ENCODE measurements at regions not wholly inside any gene's neighbourhood (a gene's known extent, or its start where the extent isn't known, plus 50 kb on each side); places are given as distances from the start of the nearest gene placed in this dataset.

GRCh38 chr12:18898470-18898869 is 160.6 kb downstream of the CAPZA3 start:
- no TSS peak for BruUV-seq (replicated peaks)

GRCh38 chr12:18899162-18899561 is 161.2 kb downstream of the CAPZA3 start:
- Histone ChIP-seq H3K36me3 (ENCODE audit: low read depth, low read length) (no peaks in the 10 kb centered on the region), H3K4me3 (ENCODE audit: low read length) (no peak overlapping the region), H3K4me1 (ENCODE audit: insufficient read depth, low read length) (no peaks in the 10 kb centered on the region), H3K9ac (ENCODE audit: low read length) (no peak overlapping the region), H3K79me2 (ENCODE audit: low read length) (no peaks in the 10 kb centered on the region), H3F3A (ENCODE audit: low read length, unreplicated experiment) (no peaks in the 10 kb centered on the region), H4K20me1 (ENCODE audit: low read length) (no peaks in the 10 kb centered on the region), H3K4me2 (ENCODE audit: low read length) (no peak overlapping the region), H3K27me3 (ENCODE audit: low read length) (no peaks in the 10 kb centered on the region), H2AFZ (ENCODE audit: low read length) (no peak overlapping the region), H3K27ac (ENCODE audit: low read length) (no peak overlapping the region), H3K9me2 (replicated peaks; ENCODE audit: low read length) (no peaks in the 10 kb centered on the region), H3K9me3 (ENCODE audit: low read length) (no peaks in the 10 kb centered on the region)
- ChIA-PET POLR2A (ENCODE audit: unreplicated experiment) (no interaction called here), CTCF (no interaction called here)
- ATAC-seq (no peak), DNase-seq (no peak)
- intact Hi-C loops (cut with micrococcal nuclease), result no loop called here
- TF ChIP-seq, protein P1, sequence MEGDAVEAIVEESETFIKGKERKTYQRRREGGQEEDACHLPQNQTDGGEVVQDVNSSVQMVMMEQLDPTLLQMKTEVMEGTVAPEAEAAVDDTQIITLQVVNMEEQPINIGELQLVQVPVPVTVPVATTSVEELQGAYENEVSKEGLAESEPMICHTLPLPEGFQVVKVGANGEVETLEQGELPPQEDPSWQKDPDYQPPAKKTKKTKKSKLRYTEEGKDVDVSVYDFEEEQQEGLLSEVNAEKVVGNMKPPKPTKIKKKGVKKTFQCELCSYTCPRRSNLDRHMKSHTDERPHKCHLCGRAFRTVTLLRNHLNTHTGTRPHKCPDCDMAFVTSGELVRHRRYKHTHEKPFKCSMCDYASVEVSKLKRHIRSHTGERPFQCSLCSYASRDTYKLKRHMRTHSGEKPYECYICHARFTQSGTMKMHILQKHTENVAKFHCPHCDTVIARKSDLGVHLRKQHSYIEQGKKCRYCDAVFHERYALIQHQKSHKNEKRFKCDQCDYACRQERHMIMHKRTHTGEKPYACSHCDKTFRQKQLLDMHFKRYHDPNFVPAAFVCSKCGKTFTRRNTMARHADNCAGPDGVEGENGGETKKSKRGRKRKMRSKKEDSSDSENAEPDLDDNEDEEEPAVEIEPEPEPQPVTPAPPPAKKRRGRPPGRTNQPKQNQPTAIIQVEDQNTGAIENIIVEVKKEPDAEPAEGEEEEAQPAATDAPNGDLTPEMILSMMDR (conservative IDR thresholded peaks at IDR 0.05; ENCODE audit: low read depth, low read length), result no peak
- TF ChIP-seq EZH2phosphoT487 (IDR thresholded peaks at IDR 0.05; ENCODE audit: borderline replicate concordance, low read length) (no peak), EZH2 (IDR thresholded peaks at IDR 0.05; ENCODE audit: low read length, unreplicated experiment) (no peak)
- no TSS peak for BruUV-seq (replicated peaks)

More at GRCh38 chr12:18898470-18898869, 160.6 kb downstream of the CAPZA3 start:
- CTCF ChIA-PET, result no interaction called here
- TF ChIP-seq EZH2phosphoT487 (IDR thresholded peaks at IDR 0.05; ENCODE audit: borderline replicate concordance, low read length) (no peak), EZH2 (IDR thresholded peaks at IDR 0.05; ENCODE audit: low read length, unreplicated experiment) (no peak)
- TF ChIP-seq, protein P1 (conservative IDR thresholded peaks at IDR 0.05; ENCODE audit: low read depth, low read length), result no peak
- H3K9ac ChIP-seq (ENCODE audit: low read length), result no peak overlapping the region
- no peaks in the 10 kb centered on the region for H3K9me3 ChIP-seq (ENCODE audit: low read length)
- H3F3A ChIP-seq (ENCODE audit: low read length, unreplicated experiment), result no peaks in the 10 kb centered on the region
- H3K9me2 ChIP-seq (replicated peaks; ENCODE audit: low read length), result no peaks in the 10 kb centered on the region
- DNase-seq, result no peak
- H3K27ac ChIP-seq (ENCODE audit: low read length), result no peak overlapping the region
- no peak for ATAC-seq
- H3K36me3 ChIP-seq (ENCODE audit: low read depth, low read length), result no peaks in the 10 kb centered on the region
- no peaks in the 10 kb centered on the region for H3K27me3 ChIP-seq (ENCODE audit: low read length)
- no peaks in the 10 kb centered on the region for H4K20me1 ChIP-seq (ENCODE audit: low read length)
- POLR2A ChIA-PET (ENCODE audit: unreplicated experiment), result no interaction called here
- intact Hi-C loops (cut with micrococcal nuclease), result no loop called here
- no peak overlapping the region for H3K4me2 ChIP-seq (ENCODE audit: low read length)
- no peak overlapping the region for H3K4me3 ChIP-seq (ENCODE audit: low read length)
- no peaks in the 10 kb centered on the region for H3K79me2 ChIP-seq (ENCODE audit: low read length)
- no peaks in the 10 kb centered on the region for H3K4me1 ChIP-seq (ENCODE audit: insufficient read depth, low read length)
- no peak overlapping the region for H2AFZ ChIP-seq (ENCODE audit: low read length)

GRCh38 chr12:18899678-18900317 is 161.9 kb downstream of the CAPZA3 start:
- no TSS peak for BruUV-seq (replicated peaks)
- no peak for DNase-seq
- no peaks in the 10 kb centered on the region for H3K79me2 ChIP-seq (ENCODE audit: low read length)
- no peak for ATAC-seq
- H3K27me3 ChIP-seq (ENCODE audit: low read length), result no peaks in the 10 kb centered on the region
- H3K4me2 ChIP-seq (ENCODE audit: low read length), result no peak overlapping the region
- H3K27ac ChIP-seq (ENCODE audit: low read length), result no peak overlapping the region
- H2AFZ ChIP-seq (ENCODE audit: low read length), result no peak overlapping the region
- H3K4me3 ChIP-seq (ENCODE audit: low read length), result no peak overlapping the region
- ChIA-PET POLR2A (ENCODE audit: unreplicated experiment) (no interaction called here), CTCF (no interaction called here)
- H3K9me3 ChIP-seq (ENCODE audit: low read length), result no peaks in the 10 kb centered on the region
- intact Hi-C loops (cut with micrococcal nuclease), result no loop called here
- H3K4me1 ChIP-seq (ENCODE audit: insufficient read depth, low read length), result no peaks in the 10 kb centered on the region
- H3K9ac ChIP-seq (ENCODE audit: low read length), result no peak overlapping the region
- no peak for TF ChIP-seq EZH2 (IDR thresholded peaks at IDR 0.05; ENCODE audit: low read length, unreplicated experiment)
- no peaks in the 10 kb centered on the region for H3K36me3 ChIP-seq (ENCODE audit: low read depth, low read length)
- H3K9me2 ChIP-seq (replicated peaks; ENCODE audit: low read length), result no peaks in the 10 kb centered on the region
- H4K20me1 ChIP-seq (ENCODE audit: low read length), result no peaks in the 10 kb centered on the region
- no peaks in the 10 kb centered on the region for H3F3A ChIP-seq (ENCODE audit: low read length, unreplicated experiment)

Data from PC-3 (cell line).